ENCODE measurements at regions not wholly inside any gene's neighbourhood (a gene's known extent, or its start where the extent isn't known, plus 50 kb on each side); places are given as distances from the start of the nearest gene placed in this dataset.

DNA sequence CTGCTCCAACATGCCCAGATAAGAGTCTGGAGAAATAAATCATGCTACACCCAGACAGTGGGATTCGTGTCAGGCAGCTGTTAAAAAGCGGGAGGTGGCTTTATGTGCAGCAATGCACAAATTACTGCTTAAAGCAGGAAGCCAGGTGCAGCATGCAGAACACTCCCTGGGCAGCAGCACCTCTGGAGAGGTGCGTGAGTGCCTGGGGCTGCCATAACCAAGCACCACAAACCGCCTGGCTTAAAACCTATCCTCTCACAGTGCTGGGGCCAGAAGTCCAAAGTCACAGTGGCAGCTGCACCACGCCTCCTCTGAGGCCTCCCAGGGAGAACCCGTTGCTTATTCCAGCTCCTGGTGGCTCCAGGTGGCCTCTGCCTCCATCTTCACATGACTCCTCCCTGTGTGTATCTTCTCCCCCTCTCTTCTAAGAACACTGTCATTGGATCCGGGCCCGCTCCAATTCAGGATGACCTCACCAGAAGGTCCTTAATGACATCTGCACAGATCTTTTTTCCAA is 115.6 kb downstream of the SIK1 start:
- intact Hi-C loops (cut with DNase I), result loop anchor here in 2 of 10 donors (5.0 to 10.0 kb wide), 2 partner anchors 63 to 336 kb away; no protein-coding TSS in a partner anchor
- H3K9me3 ChIP-seq, result peaks cover 0 to 4% (median 0%) of the 10 kb centered on the region in 12 donors
- ATAC-seq (no peak), DNase-seq (peak in 3 of 5 donors; percentile 2 to 46 (median 9))
- H3K27me3 ChIP-seq, result peaks cover 0 to 2% (median 0%) of the 10 kb centered on the region in 9 donors
- no peak overlapping the region for H3K27ac ChIP-seq
- H3K4me3 ChIP-seq, result no peak overlapping the region
- WGBS, 4 donors, result 87 to 92% (median 88%) methylated on average over 7 to 8 of the region's 8 CpGs
- no peak for TF ChIP-seq POLR2A (IDR thresholded peaks at IDR 0.05)
- TF ChIP-seq, protein P1, sequence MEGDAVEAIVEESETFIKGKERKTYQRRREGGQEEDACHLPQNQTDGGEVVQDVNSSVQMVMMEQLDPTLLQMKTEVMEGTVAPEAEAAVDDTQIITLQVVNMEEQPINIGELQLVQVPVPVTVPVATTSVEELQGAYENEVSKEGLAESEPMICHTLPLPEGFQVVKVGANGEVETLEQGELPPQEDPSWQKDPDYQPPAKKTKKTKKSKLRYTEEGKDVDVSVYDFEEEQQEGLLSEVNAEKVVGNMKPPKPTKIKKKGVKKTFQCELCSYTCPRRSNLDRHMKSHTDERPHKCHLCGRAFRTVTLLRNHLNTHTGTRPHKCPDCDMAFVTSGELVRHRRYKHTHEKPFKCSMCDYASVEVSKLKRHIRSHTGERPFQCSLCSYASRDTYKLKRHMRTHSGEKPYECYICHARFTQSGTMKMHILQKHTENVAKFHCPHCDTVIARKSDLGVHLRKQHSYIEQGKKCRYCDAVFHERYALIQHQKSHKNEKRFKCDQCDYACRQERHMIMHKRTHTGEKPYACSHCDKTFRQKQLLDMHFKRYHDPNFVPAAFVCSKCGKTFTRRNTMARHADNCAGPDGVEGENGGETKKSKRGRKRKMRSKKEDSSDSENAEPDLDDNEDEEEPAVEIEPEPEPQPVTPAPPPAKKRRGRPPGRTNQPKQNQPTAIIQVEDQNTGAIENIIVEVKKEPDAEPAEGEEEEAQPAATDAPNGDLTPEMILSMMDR (IDR thresholded peaks at IDR 0.05), result no peak
- H3K4me1 ChIP-seq, result peaks cover 0 to 11% (median 0%) of the 10 kb centered on the region in 12 donors
- no peaks in the 10 kb centered on the region for H3K36me3 ChIP-seq

DNA sequence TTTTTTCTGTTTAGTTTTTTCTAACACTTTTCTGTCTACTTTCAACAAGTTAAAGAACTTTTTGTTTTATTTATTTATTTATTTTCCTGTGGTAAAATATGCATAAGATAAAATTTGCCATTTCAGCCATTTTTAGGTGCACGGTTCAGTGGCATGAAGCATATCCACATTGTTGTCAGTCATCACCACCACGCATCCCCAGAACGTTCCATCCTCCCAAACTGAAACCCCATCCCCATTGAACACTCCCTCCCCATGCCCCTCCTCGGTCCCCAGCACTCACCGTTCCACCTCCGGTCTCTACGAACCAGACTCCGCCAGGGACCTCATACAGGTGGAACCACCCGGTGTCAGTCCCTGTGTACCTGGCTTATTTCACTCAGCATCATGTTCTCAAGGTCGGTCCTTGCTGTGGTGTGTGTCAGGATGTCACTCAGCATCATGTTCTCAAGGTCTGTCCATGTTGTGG is 118.1 kb downstream of the SIK1 start:
- Histone ChIP-seq H3K36me3 (no peaks in the 10 kb centered on the region), H3K27me3 (no peaks in the 10 kb centered on the region), H3K9me3 (peaks cover 0 to 4% (median 0%) of the 10 kb centered on the region in 12 donors), H3K4me1 (peaks cover 0 to 11% (median 0%) of the 10 kb centered on the region in 12 donors), H3K27ac (no peak overlapping the region), H3K4me3 (no peak overlapping the region)
- 80 to 88% (median 86%) methylated on average over 10 of the region's 10 CpGs for WGBS, 4 donors
- DNase-seq, result peak in 2 of 5 donors; percentile 6 to 29
- ATAC-seq, result no peak
- TF ChIP-seq, protein P1 (IDR thresholded peaks at IDR 0.05), result no peak
- no peak for TF ChIP-seq POLR2A (IDR thresholded peaks at IDR 0.05)
- intact Hi-C loops (cut with DNase I), result no loop called here

DNA sequence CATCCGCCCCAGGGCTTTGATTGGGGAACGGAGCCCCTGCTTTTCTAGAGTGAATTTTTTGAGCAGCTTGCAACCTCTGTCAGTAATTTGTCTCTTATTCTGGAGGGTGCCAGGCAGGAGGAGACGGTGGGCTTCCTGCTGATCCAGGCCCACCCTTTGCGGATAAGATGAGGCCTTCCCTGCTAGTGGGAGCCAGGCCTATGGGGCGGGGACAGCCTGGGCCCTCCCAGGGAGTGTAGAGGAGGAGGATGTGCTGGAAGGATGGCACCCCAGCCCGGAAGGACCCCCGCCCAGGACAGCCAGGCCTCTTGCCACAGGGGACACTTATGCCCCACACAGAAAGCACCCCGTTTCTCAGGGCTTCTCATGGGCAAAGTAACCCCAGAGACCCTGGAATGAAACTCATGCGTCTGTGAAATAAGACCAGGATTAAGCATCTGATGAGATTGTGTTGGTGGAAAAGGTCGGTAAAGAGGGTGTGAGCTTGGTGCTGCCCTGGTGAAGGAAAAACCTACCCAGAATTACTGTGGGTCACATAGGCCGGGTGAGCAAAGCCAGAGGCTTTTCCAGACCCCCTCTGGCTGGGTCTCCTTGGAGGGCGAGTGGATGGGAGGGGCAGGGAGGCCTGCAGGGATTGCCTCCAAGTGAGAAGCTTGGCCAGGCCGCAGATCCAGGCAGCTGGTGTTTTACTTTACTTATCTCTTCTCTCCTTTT is 118.7 kb downstream of the SIK1 start:
- peaks cover 0 to 4% (median 0%) of the 10 kb centered on the region in 12 donors for H3K9me3 ChIP-seq
- intact Hi-C loops (cut with DNase I), result no loop called here
- 83 to 87% (median 86%) methylated on average over 13 of the region's 13 CpGs for WGBS, 4 donors
- H3K27ac ChIP-seq, result no peak overlapping the region
- H3K4me3 ChIP-seq, result no peak overlapping the region
- no peaks in the 10 kb centered on the region for H3K27me3 ChIP-seq
- H3K4me1 ChIP-seq, result peaks cover 0 to 14% (median 0%) of the 10 kb centered on the region in 12 donors
- no peak for ATAC-seq
- TF ChIP-seq POLR2A (IDR thresholded peaks at IDR 0.05), result no peak
- TF ChIP-seq, protein P1 (IDR thresholded peaks at IDR 0.05), result no peak
- DNase-seq, result peak in 3 of 5 donors; percentile 18 to 39 (median 20)
- no peaks in the 10 kb centered on the region for H3K36me3 ChIP-seq

DNA sequence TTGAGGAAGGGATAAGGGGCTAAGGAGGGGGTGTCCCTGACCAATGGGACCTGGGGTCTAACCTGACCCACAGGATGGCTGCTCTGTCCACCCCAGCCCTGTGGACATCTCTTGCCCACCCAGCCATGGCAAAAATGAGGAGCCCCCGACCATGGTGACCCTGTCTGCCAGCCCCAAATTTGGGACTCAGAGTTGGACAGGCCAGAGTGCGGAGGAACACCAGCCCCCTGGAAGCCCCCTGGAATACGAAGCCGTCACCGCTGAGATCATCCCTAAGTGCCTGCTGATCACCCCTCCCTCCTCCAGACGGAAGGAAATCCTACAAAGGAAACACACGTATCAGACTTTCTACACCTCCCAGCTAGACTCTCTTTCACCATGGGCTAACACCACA is 119.3 kb downstream of the SIK1 start:
- no peak for TF ChIP-seq POLR2A (IDR thresholded peaks at IDR 0.05)
- TF ChIP-seq, protein P1 (IDR thresholded peaks at IDR 0.05), result no peak
- DNase-seq (peak in 1 of 5 donors; percentile 10), ATAC-seq (no peak)
- Histone ChIP-seq H3K36me3 (no peaks in the 10 kb centered on the region), H3K4me3 (no peak overlapping the region), H3K4me1 (peaks cover 0 to 16% (median 0%) of the 10 kb centered on the region in 12 donors), H3K27ac (peak overlapping the region in 4 of 12 donors; percentile 36 to 75 (median 60)), H3K9me3 (peaks cover 0 to 4% (median 0%) of the 10 kb centered on the region in 12 donors), H3K27me3 (no peaks in the 10 kb centered on the region)
- WGBS, 4 donors, result 58 to 69% (median 63%) methylated on average over 7 of the region's 7 CpGs
- intact Hi-C loops (cut with DNase I), result no loop called here
